PC-9 (cell line): ENCODE measurements at regions not wholly inside any gene's neighbourhood (a gene's known extent, or its start where the extent isn't known, plus 50 kb on each side); places are given as distances from the start of the nearest gene placed in this dataset.
"Not testable (repeated sequence)": the region's sequence is repeated elsewhere in the genome, so short reads cannot be mapped to it uniquely, and the experiment has no call there.

Source experiments
- BruUV-seq: library from RNA; stranded (reverse); fragments of 400-500 nt; replicated peaks from 2 replicates; lab custom pipeline; 2021; lab: Mats Ljungman, UMichigan
- CTCF ChIA-PET: fragments of 300-600 bp; sonication (Branson Sonifier 250); formaldehyde crosslinking; loops from one replicate; lab custom pipeline; 2022; ENCODE audit warnings: antibody characterized with exemption; lab: Charles Lee
- POLR2A ChIA-PET: fragments of 300-600 bp; sonication (Branson Sonifier 250); formaldehyde crosslinking; loops from one replicate; lab custom pipeline; 2022; ENCODE audit warnings: antibody characterized with exemption; ENCODE audit not compliant: unreplicated experiment; lab: Charles Lee
- DNase-seq, 2 experiments: peaks; one replicate each; pipeline versions ENCODE4 v3.0.0 to v3.0.0-alpha.2; 2015 to 2022; ENCODE audit warnings: mixed read lengths in 1 of 2
- H2AFZ ChIP-seq: fragments of 200-600 bp; sonication (generic); 2 replicates; pipeline ENCODE4 v1.8.1; 2017; ENCODE audit warnings: antibody characterized with exemption
- H3F3A ChIP-seq: fragments of 200-600 bp; sonication (generic); 2 replicates; pipeline ENCODE4 v1.8.1; 2017; ENCODE audit warnings: antibody characterized with exemption, mild to moderate bottlenecking, low read depth; ENCODE audit not compliant: insufficient read depth
- H3K27ac ChIP-seq: fragments of 200-600 bp; sonication (generic); 2 replicates; pipeline ENCODE4 v1.6.1; 2016; ENCODE audit warnings: mixed run types
- H3K27me3 ChIP-seq: fragments of 200-600 bp; sonication (generic); 2 replicates; pipeline ENCODE4 v1.6.1; 2016; ENCODE audit warnings: low read depth, mixed run types; ENCODE audit not compliant: insufficient read depth
- H3K36me3 ChIP-seq: fragments of 200-600 bp; sonication (generic); 2 replicates; pipeline ENCODE4 v1.6.1; 2016; ENCODE audit warnings: low read depth, mixed run types
- H3K4me1 ChIP-seq: fragments of 200-600 bp; sonication (generic); replicated peaks from 2 replicates; pipeline ENCODE4 v1.6.1; 2016; ENCODE audit warnings: mixed run types; ENCODE audit not compliant: insufficient read depth
- H3K4me2 ChIP-seq: fragments of 200-600 bp; sonication (generic); 2 replicates; pipeline ENCODE4 v1.6.1; 2017; ENCODE audit warnings: mixed run types
- H3K4me3 ChIP-seq: fragments of 200-600 bp; sonication (generic); 2 replicates; pipeline ENCODE4 v1.6.1; 2016; ENCODE audit warnings: mixed run types
- H3K79me2 ChIP-seq: fragments of 200-600 bp; sonication (generic); 2 replicates; pipeline ENCODE4 v1.6.1; 2017; ENCODE audit warnings: low read depth, mixed run types
- H3K9me2 ChIP-seq: fragments of 200-600 bp; sonication (generic); 2 replicates; pipeline ENCODE4 v1.8.1; 2017; ENCODE audit warnings: mild to moderate bottlenecking; ENCODE audit not compliant: insufficient read depth
- H3K9me3 ChIP-seq: fragments of 200-600 bp; sonication (generic); 2 replicates; pipeline ENCODE4 v1.8.1; 2016; ENCODE audit warnings: low read depth; ENCODE audit not compliant: insufficient read depth
- H4K20me1 ChIP-seq: fragments of 200-600 bp; sonication (generic); 2 replicates; pipeline ENCODE4 v1.8.1; 2017; ENCODE audit not compliant: insufficient read depth
- EZH2 ChIP-seq: fragments of 200-600 bp; sonication (generic); IDR thresholded peaks from 2 replicates; pipeline ENCODE4 v1.8.0; 2017; ENCODE audit warnings: antibody characterized with exemption, low read depth
- intact Hi-C: fragments of 100-400 bp; cut with micrococcal nuclease; formaldehyde crosslinking; loops from one replicate; pipeline ENCODE4 v1.10.0; 2022; ENCODE audit not compliant: unreplicated experiment
- TF ChIP-seq, protein P1 (sequence below): fragments of 200-600 bp; sonication (generic); conservative IDR thresholded peaks from 2 replicates; pipeline ENCODE4 v1.6.1; 2017; ENCODE audit warnings: mixed run types, antibody characterized with exemption, mild to moderate bottlenecking, moderate library complexity

DNA sequence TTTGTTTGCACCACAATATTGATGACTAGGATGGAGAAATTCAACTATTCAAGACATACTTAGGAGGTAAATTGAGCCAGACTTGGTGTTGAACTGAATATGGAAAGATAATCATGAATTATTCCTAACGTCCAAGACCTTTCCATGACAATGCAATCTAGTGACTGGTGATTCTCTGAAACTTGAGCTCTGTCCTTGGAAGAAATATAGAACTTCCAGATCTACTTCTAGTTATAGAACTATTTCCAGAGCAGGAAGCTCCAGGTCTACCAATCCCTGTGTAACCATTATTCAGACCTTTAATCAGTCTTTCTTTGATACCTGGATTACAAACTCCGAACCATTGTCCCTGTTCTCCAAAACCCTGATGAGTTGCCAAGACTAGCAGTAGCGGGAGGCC lies 272.6 kb upstream of the SLC14A2 start:
- no peaks in the 10 kb centered on the region for H3K27me3 ChIP-seq
- no peak overlapping the region for H2AFZ ChIP-seq
- BruUV-seq: no TSS peak
- no peaks in the 10 kb centered on the region for H3K36me3 ChIP-seq
- no peak for TF ChIP-seq EZH2
- TF ChIP-seq, protein P1, sequence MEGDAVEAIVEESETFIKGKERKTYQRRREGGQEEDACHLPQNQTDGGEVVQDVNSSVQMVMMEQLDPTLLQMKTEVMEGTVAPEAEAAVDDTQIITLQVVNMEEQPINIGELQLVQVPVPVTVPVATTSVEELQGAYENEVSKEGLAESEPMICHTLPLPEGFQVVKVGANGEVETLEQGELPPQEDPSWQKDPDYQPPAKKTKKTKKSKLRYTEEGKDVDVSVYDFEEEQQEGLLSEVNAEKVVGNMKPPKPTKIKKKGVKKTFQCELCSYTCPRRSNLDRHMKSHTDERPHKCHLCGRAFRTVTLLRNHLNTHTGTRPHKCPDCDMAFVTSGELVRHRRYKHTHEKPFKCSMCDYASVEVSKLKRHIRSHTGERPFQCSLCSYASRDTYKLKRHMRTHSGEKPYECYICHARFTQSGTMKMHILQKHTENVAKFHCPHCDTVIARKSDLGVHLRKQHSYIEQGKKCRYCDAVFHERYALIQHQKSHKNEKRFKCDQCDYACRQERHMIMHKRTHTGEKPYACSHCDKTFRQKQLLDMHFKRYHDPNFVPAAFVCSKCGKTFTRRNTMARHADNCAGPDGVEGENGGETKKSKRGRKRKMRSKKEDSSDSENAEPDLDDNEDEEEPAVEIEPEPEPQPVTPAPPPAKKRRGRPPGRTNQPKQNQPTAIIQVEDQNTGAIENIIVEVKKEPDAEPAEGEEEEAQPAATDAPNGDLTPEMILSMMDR: no peak
- H3K9me3 ChIP-seq: peaks cover 4% of the 10 kb centered on the region; the same call in 1 of the 2 replicates
- ChIA-PET CTCF (no interaction called here), POLR2A (no interaction called here)
- H3K27ac ChIP-seq: no peak overlapping the region
- peaks cover 23% of the 10 kb centered on the region for H3K4me1 ChIP-seq
- intact Hi-C loops: no loop called here
- H3K79me2 ChIP-seq: no peaks in the 10 kb centered on the region
- H4K20me1 ChIP-seq: no peaks in the 10 kb centered on the region
- H3K4me2 ChIP-seq: no peak overlapping the region
- H3F3A ChIP-seq: peaks cover 15% of the 10 kb centered on the region; the same call in 1 of the 2 replicates
- DNase-seq: no peak
- no peaks in the 10 kb centered on the region for H3K9me2 ChIP-seq
- H3K4me3 ChIP-seq: no peak overlapping the region

DNA sequence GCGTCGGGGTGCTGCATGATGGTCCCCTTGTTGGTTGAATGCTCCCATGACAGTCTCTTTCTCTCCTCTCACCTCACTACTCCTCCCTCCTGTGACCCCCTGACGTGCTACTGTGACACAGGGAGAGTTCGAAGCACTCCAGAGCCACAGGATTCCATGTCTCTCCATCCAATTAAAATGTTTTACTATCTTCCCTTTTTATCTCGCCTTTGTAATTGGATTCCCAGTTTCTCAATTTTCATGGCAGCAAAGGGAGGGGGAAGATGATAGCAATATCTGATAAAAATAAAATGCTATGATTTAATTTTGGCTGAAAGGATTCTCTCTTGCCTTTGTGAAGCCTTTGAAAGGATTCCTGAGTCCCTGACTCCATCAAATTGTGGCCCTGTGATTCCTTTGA lies 271.9 kb upstream of the SLC14A2 start:
- Histone ChIP-seq H3K9me3 (peaks cover 4% of the 10 kb centered on the region; the same call in 1 of the 2 replicates), H3K4me1 (peaks cover 23% of the 10 kb centered on the region), H3K79me2 (no peaks in the 10 kb centered on the region), H3K4me3 (no peak overlapping the region), H3K27me3 (no peaks in the 10 kb centered on the region), H3K36me3 (no peaks in the 10 kb centered on the region), H2AFZ (no peak overlapping the region), H4K20me1 (no peaks in the 10 kb centered on the region), H3K27ac (no peak overlapping the region), H3K4me2 (no peak overlapping the region), H3K9me2 (no peaks in the 10 kb centered on the region), H3F3A (peaks cover 15% of the 10 kb centered on the region; the same call in 1 of the 2 replicates)
- no TSS peak for BruUV-seq
- DNase-seq: no peak
- TF ChIP-seq, protein P1: no peak
- TF ChIP-seq EZH2: no peak
- ChIA-PET CTCF (no interaction called here), POLR2A (no interaction called here)
- intact Hi-C loops: no loop called here

DNA sequence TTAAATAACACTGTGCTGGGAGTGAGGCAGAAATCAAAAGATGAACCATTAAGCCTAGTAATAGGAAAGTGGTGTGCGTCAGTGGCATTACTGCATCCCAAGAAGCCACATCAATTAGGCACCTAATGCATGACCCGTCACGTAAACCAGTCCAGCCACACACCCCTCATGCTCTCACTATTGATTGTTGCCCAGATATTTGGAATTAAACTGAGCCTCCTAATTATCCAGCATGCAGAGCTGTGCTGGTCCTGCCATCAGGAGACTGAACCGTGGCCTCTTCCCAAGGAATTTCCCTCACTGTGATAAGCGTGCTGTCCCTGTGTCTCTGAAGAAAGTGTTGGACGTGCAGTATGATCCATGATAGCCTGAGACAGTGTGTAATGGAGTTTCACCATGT lies 270.6 kb upstream of the SLC14A2 start:
- DNase-seq, H3K9me2 ChIP-seq, intact Hi-C loops, H3K79me2 ChIP-seq, CTCF ChIA-PET, H3K9me3 ChIP-seq, H3K36me3 ChIP-seq, H2AFZ ChIP-seq, BruUV-seq, H3K4me3 ChIP-seq, H3K27me3 ChIP-seq, H3K4me2 ChIP-seq, H4K20me1 ChIP-seq, POLR2A ChIA-PET, H3K27ac ChIP-seq: not testable (repeated sequence)
- H3F3A ChIP-seq: peaks cover 11% of the 10 kb centered on the region; the same call in 1 of the 2 replicates
- peaks cover 17% of the 10 kb centered on the region for H3K4me1 ChIP-seq

DNA sequence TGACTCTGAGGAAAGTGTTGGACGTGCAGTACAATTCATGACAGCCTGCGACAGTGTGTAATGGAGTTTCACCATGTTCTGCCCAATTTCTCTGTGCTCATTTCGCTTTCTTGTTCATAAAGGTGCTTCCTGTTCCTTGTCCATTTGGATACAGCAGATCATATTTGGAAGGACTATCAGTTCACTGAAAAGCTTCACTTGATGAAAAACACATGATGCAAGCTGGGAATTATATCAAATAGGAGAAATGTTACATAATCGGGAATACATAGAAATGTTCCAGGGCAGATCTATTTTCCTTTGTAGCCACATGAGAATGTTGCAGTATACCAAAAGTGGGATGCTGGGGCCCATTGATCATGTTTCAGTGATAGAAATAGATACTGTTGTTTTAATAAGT lies 266.3 kb upstream of the SLC14A2 start:
- no peak overlapping the region for H3K27ac ChIP-seq
- peaks cover 4% of the 10 kb centered on the region; the same call in 1 of the 2 replicates for H3K9me3 ChIP-seq
- H2AFZ ChIP-seq: no peak overlapping the region
- H3K9me2 ChIP-seq: no peaks in the 10 kb centered on the region
- H3K4me1 ChIP-seq: peaks cover 11% of the 10 kb centered on the region
- POLR2A ChIA-PET: no interaction called here
- no peaks in the 10 kb centered on the region for H4K20me1 ChIP-seq
- CTCF ChIA-PET: no interaction called here
- no peak overlapping the region for H3K4me3 ChIP-seq
- no peak overlapping the region for H3K4me2 ChIP-seq
- TF ChIP-seq EZH2: no peak
- TF ChIP-seq, protein P1: no peak
- BruUV-seq: no TSS peak
- no peaks in the 10 kb centered on the region for H3K27me3 ChIP-seq
- no peak for DNase-seq
- H3K36me3 ChIP-seq: no peaks in the 10 kb centered on the region
- intact Hi-C loops: no loop called here
- H3F3A ChIP-seq: no peaks in the 10 kb centered on the region
- H3K79me2 ChIP-seq: no peaks in the 10 kb centered on the region
